Neural progenitor cell (in vitro differentiated cells): ENCODE measurements at regions not wholly inside any gene's neighbourhood (a gene's known extent, or its start where the extent isn't known, plus 50 kb on each side); places are given as distances from the start of the nearest gene placed in this dataset.

Experiments used
- DNase-seq: peaks from one replicate; pipeline ENCODE4 v3.0.0-alpha.2; 2016; ENCODE audit warnings: low spot score
- H2AFZ ChIP-seq: fragments of 200-600 bp; sonication (generic); replicated peaks from 2 replicates; pipeline ENCODE4 v1.6.1; 2016; ENCODE audit warnings: antibody characterized with exemption
- H3F3A ChIP-seq: fragments of 200-600 bp; sonication (generic); 2 replicates; pipeline ENCODE4 v1.6.1; 2016; ENCODE audit warnings: antibody characterized with exemption, low read depth
- H3K27ac ChIP-seq: fragments of 200-600 bp; sonication (generic); 2 replicates; pipeline ENCODE4 v1.5.1; 2016; ENCODE audit warnings: mild to moderate bottlenecking
- H3K27me3 ChIP-seq: fragments of 200-600 bp; sonication (generic); 2 replicates; pipeline ENCODE4 v1.6.1; 2016; ENCODE audit warnings: mild to moderate bottlenecking, moderate library complexity
- H3K36me3 ChIP-seq: fragments of 200-600 bp; sonication (generic); 2 replicates; pipeline ENCODE4 v1.5.1; 2016
- H3K4me1 ChIP-seq: fragments of 200-600 bp; sonication (generic); 2 replicates; pipeline ENCODE4 v1.6.1; 2016; ENCODE audit warnings: mixed run types
- H3K4me2 ChIP-seq: fragments of 200-600 bp; sonication (generic); 2 replicates; pipeline ENCODE4 v1.6.1; 2016
- H3K4me3 ChIP-seq: fragments of 200-600 bp; sonication (generic); 2 replicates; pipeline ENCODE4 v1.5.1; 2016
- H3K79me2 ChIP-seq: fragments of 200-600 bp; sonication (generic); 2 replicates; pipeline ENCODE4 v1.6.1; 2016; ENCODE audit warnings: low read depth
- H3K9ac ChIP-seq: fragments of 200-600 bp; sonication (generic); 2 replicates; pipeline ENCODE4 v1.6.1; 2016
- H3K9me3 ChIP-seq: fragments of 200-600 bp; sonication (generic); 2 replicates; pipeline ENCODE4 v1.5.1; 2016; ENCODE audit warnings: low read depth
- H4K20me1 ChIP-seq: fragments of 200-600 bp; sonication (generic); 2 replicates; pipeline ENCODE4 v1.6.1; 2016; ENCODE audit warnings: low read depth
- H3K27ac Mint-ChIP-seq: 3 replicates; pipeline ENCODE4 v1.8.0; 2021; ENCODE audit warnings: mixed read lengths
- H3K27me3 Mint-ChIP-seq: 2 replicates; pipeline ENCODE4 v1.8.0; 2022; ENCODE audit warnings: low read depth, mild to moderate bottlenecking, inconsistent platforms, moderate library complexity, mixed read lengths; ENCODE audit not compliant: insufficient read depth
- H3K36me3 Mint-ChIP-seq: 3 replicates; pipeline ENCODE4 v1.8.0; 2021; ENCODE audit warnings: mixed read lengths
- H3K4me1 Mint-ChIP-seq: 3 replicates; pipeline ENCODE4 v1.8.0; 2021; ENCODE audit warnings: mixed read lengths
- H3K4me3 Mint-ChIP-seq: 3 replicates; pipeline ENCODE4 v1.8.0; 2021; ENCODE audit warnings: mild to moderate bottlenecking, moderate library complexity, mixed read lengths
- H3K9me3 Mint-ChIP-seq: 3 replicates; pipeline ENCODE4 v1.8.0; 2020; ENCODE audit warnings: mixed read lengths
- EZH2 ChIP-seq: fragments of 200-600 bp; sonication (generic); IDR thresholded peaks from 2 replicates; pipeline ENCODE4 v1.6.1; 2017; ENCODE audit warnings: antibody characterized with exemption, mild to moderate bottlenecking, moderate library complexity
- EZH2phosphoT487 ChIP-seq: fragments of 200-600 bp; sonication (generic); IDR thresholded peaks from 2 replicates; pipeline ENCODE4 v1.6.1; 2017; ENCODE audit warnings: antibody characterized with exemption
- TF ChIP-seq, protein P1 (sequence below): fragments of 200-600 bp; sonication (generic); IDR thresholded peaks from 2 replicates; pipeline ENCODE4 v1.5.1; 2017; ENCODE audit warnings: antibody characterized with exemption, mild to moderate bottlenecking

DNA sequence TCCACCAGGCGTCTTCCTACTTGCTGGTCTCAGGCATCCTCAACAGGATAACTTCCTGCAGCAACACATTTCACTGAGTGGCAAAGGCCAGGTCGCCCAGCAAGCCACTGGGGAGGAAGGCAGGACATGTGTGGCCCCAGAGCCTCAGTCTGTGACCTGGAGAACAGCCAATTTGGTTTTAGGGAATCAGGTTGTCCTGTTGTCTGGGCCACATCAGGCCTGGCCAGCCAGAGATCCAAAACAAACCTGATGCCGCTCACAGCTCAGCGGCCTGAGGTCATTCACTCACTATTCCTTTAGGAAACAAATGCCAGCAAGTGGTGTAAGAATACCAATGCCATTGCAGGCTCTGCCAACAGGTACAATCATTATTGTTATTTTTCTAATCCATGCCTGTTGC, 210.7 kb downstream of the VAPA start:
- H3K27ac Mint-ChIP-seq, result peak overlapping the region; percentile 96

DNA sequence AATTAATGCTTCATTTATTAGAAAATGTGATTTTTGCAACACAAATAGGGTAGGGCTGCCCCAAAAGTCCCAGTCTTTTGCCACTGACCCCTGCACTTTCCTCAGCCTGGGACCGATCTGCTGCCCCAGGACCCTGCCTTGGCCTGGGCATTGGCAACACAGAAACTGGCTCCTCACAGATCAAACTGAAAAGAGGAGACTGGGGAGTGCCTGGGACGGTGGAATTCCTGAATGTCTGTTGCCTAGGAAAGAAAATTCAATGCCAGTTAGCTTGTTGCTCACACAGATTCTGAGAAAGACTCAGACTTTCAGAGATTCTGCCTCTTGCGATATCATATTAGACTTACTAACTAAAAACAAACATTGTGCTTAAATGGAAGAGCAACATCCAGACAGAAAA, 211.2 kb downstream of the VAPA start:
- Mint-ChIP-seq H3K36me3 (peaks cover 2% of the 10 kb centered on the region), H3K4me3 (no peak overlapping the region), H3K9me3 (peaks cover 9% of the 10 kb centered on the region), H3K27ac (peak overlapping the region; percentile 96), H3K4me1 (peaks cover 73% of the 10 kb centered on the region), H3K27me3 (peaks cover 2% of the 10 kb centered on the region)
- Histone ChIP-seq H3K9ac (no peak overlapping the region), H3F3A (no peaks in the 10 kb centered on the region), H3K4me3 (no peak overlapping the region), H2AFZ (no peak overlapping the region), H3K79me2 (no peaks in the 10 kb centered on the region), H3K27me3 (peaks cover 6% of the 10 kb centered on the region), H3K4me2 (no peak overlapping the region), H3K36me3 (no peaks in the 10 kb centered on the region), H3K4me1 (peaks cover 6% of the 10 kb centered on the region), H3K9me3 (no peaks in the 10 kb centered on the region), H4K20me1 (no peaks in the 10 kb centered on the region), H3K27ac (no peak overlapping the region)
- no peak for TF ChIP-seq EZH2phosphoT487
- TF ChIP-seq EZH2, result no peak
- TF ChIP-seq, protein P1, sequence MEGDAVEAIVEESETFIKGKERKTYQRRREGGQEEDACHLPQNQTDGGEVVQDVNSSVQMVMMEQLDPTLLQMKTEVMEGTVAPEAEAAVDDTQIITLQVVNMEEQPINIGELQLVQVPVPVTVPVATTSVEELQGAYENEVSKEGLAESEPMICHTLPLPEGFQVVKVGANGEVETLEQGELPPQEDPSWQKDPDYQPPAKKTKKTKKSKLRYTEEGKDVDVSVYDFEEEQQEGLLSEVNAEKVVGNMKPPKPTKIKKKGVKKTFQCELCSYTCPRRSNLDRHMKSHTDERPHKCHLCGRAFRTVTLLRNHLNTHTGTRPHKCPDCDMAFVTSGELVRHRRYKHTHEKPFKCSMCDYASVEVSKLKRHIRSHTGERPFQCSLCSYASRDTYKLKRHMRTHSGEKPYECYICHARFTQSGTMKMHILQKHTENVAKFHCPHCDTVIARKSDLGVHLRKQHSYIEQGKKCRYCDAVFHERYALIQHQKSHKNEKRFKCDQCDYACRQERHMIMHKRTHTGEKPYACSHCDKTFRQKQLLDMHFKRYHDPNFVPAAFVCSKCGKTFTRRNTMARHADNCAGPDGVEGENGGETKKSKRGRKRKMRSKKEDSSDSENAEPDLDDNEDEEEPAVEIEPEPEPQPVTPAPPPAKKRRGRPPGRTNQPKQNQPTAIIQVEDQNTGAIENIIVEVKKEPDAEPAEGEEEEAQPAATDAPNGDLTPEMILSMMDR, result no peak
- no peak for DNase-seq

More for the DNA sequence above, 210.7 kb downstream of the VAPA start:
- DNase-seq, result no peak
- Histone ChIP-seq H3K4me2 (no peak overlapping the region), H3F3A (no peaks in the 10 kb centered on the region), H3K4me3 (no peak overlapping the region), H3K27ac (no peak overlapping the region), H3K79me2 (no peaks in the 10 kb centered on the region), H3K36me3 (no peaks in the 10 kb centered on the region), H2AFZ (no peak overlapping the region), H3K9me3 (peaks cover under 1% of the 10 kb centered on the region), H3K9ac (no peak overlapping the region), H3K27me3 (peaks cover 3% of the 10 kb centered on the region), H4K20me1 (no peaks in the 10 kb centered on the region), H3K4me1 (peaks cover 6% of the 10 kb centered on the region)
- Mint-ChIP-seq H3K27me3 (peaks cover 2% of the 10 kb centered on the region), H3K4me1 (peaks cover 69% of the 10 kb centered on the region), H3K4me3 (no peak overlapping the region), H3K36me3 (peaks cover 2% of the 10 kb centered on the region), H3K9me3 (peaks cover 13% of the 10 kb centered on the region)
- TF ChIP-seq, protein P1, result no peak
- TF ChIP-seq EZH2phosphoT487 (no peak), EZH2 (no peak)

DNA sequence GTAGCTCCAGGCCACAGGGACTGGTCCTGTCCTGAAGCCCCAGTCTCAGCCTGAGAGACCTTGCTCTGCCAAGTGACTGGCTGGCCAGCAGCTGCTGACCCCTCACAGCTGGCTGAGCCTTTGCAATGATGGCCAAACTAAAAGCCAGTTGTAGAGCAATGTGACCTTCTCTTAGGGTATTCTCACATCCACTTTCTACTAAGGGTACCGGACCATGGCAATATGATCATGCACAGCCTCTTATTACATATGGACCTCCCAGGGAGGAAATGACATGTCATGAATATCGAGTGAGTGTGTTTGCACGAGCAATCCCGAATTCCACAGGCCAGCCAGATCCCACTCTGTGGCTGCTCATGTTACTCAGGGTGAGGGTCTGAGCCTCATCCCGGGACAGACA, 213.9 kb downstream of the VAPA start:
- Histone ChIP-seq H3F3A (peaks cover 12% of the 10 kb centered on the region), H3K36me3 (no peaks in the 10 kb centered on the region), H3K9ac (no peak overlapping the region), H3K27ac (no peak overlapping the region), H3K79me2 (no peaks in the 10 kb centered on the region), H3K4me1 (peaks cover 15% of the 10 kb centered on the region), H3K4me3 (no peak overlapping the region), H2AFZ (no peak overlapping the region), H3K9me3 (no peaks in the 10 kb centered on the region), H3K4me2 (no peak overlapping the region), H3K27me3 (peaks cover 31% of the 10 kb centered on the region), H4K20me1 (no peaks in the 10 kb centered on the region)
- TF ChIP-seq, protein P1, result no peak
- no peak for TF ChIP-seq EZH2
- no peak for TF ChIP-seq EZH2phosphoT487
- Mint-ChIP-seq H3K27ac (no peak overlapping the region), H3K36me3 (no peaks in the 10 kb centered on the region), H3K4me3 (no peak overlapping the region), H3K9me3 (no peaks in the 10 kb centered on the region), H3K27me3 (peaks cover 3% of the 10 kb centered on the region), H3K4me1 (peaks cover 74% of the 10 kb centered on the region)
- DNase-seq, result no peak
